HAP-1 (cell line): ENCODE measurements at regions not wholly inside any gene's neighbourhood (a gene's known extent, or its start where the extent isn't known, plus 50 kb on each side); places are given as distances from the start of the nearest gene placed in this dataset.

Experiments
- DNase-seq, 2 experiments: peaks; one replicate each; pipeline ENCODE4 v3.0.0-alpha.2; 2016 to 2020; ENCODE audit warnings: low spot score in 2 of 2
- H3K27me3 ChIP-seq: fragments of 250-450 bp; sonication (Bioruptor Pico); 2 replicates; pipeline ENCODE4 v1.5.1; 2020; ENCODE audit warnings: low read depth, mild to moderate bottlenecking, moderate library complexity
- H3K36me3 ChIP-seq: fragments of 250-450 bp; sonication (Bioruptor Pico); replicated peaks from 2 replicates; pipeline ENCODE4 v1.5.1; 2020; ENCODE audit warnings: mild to moderate bottlenecking
- H3K4me1 ChIP-seq: fragments of 250-450 bp; sonication (Bioruptor Pico); 2 replicates; pipeline ENCODE4 v1.5.1; 2020; ENCODE audit warnings: mild to moderate bottlenecking
- H3K4me3 ChIP-seq: fragments of 250-450 bp; sonication (Bioruptor Pico); 2 replicates; pipeline ENCODE4 v1.5.1; 2020; ENCODE audit warnings: mild to moderate bottlenecking, moderate library complexity
- H3K9me3 ChIP-seq: fragments of 250-450 bp; sonication (Bioruptor Pico); 2 replicates; pipeline ENCODE4 v1.5.1; 2020; ENCODE audit warnings: mild to moderate bottlenecking, moderate library complexity
- in situ Hi-C: fragments of 300-500 bp; cut with MboI; formaldehyde crosslinking; loops from 3 replicates; pipeline ENCODE4 v1.14.3; 2020; ENCODE audit warnings: low sequenced_read_pairs, inconsistent platforms, mixed read lengths

- no peaks in the 10 kb centered on the region for H3K27me3 ChIP-seq
- DNase-seq: peak; percentile 60 to 93
- H3K4me1 ChIP-seq: peaks cover 56% of the 10 kb centered on the region
- no peaks in the 10 kb centered on the region for H3K9me3 ChIP-seq
- no peaks in the 10 kb centered on the region for H3K36me3 ChIP-seq
- H3K4me3 ChIP-seq: no peak overlapping the region
- in situ Hi-C loops: no loop called here
Observed at GRCh38 chr2:138276339-138276738, 225.2 kb upstream of the SPOPL start.

GRCh38 chr2:138277062-138277461, 224.5 kb upstream of the SPOPL start:
- Histone ChIP-seq H3K36me3 (no peaks in the 10 kb centered on the region), H3K4me3 (no peak overlapping the region), H3K9me3 (no peaks in the 10 kb centered on the region), H3K4me1 (peaks cover 50% of the 10 kb centered on the region), H3K27me3 (no peaks in the 10 kb centered on the region)
- in situ Hi-C loops: no loop called here
- peak; percentile 46 to 99 for DNase-seq

GRCh38 chr2:138279871-138280270, 221.7 kb upstream of the SPOPL start:
- Histone ChIP-seq H3K4me3 (no peak overlapping the region), H3K36me3 (no peaks in the 10 kb centered on the region), H3K4me1 (peaks cover 40% of the 10 kb centered on the region), H3K27me3 (no peaks in the 10 kb centered on the region), H3K9me3 (no peaks in the 10 kb centered on the region)
- in situ Hi-C loops: no loop called here
- no peak for DNase-seq

GRCh38 chr2:138280999-138281695, 220.4 kb upstream of the SPOPL start:
- Histone ChIP-seq H3K36me3 (no peaks in the 10 kb centered on the region), H3K9me3 (peaks cover 3% of the 10 kb centered on the region; the same call in 1 of the 2 replicates), H3K4me3 (no peak overlapping the region), H3K27me3 (no peaks in the 10 kb centered on the region), H3K4me1 (peaks cover 28% of the 10 kb centered on the region)
- in situ Hi-C loops: no loop called here
- DNase-seq: no peak

GRCh38 chr2:138282014-138282672, 219.4 kb upstream of the SPOPL start:
- DNase-seq: no peak
- Histone ChIP-seq H3K36me3 (no peaks in the 10 kb centered on the region), H3K27me3 (no peaks in the 10 kb centered on the region), H3K9me3 (peaks cover 3% of the 10 kb centered on the region; the same call in 1 of the 2 replicates), H3K4me1 (peaks cover 20% of the 10 kb centered on the region), H3K4me3 (no peak overlapping the region)
- in situ Hi-C loops: no loop called here

GRCh38 chr2:138291805-138292204, 209.8 kb upstream of the SPOPL start:
- in situ Hi-C loops: no loop called here

GRCh38 chr2:138293045-138293444, 208.5 kb upstream of the SPOPL start:
- in situ Hi-C loops: no loop called here

More at GRCh38 chr2:138291805-138292204, 209.8 kb upstream of the SPOPL start:
- H3K4me1 ChIP-seq: no peaks in the 10 kb centered on the region
- H3K9me3 ChIP-seq: no peaks in the 10 kb centered on the region
- H3K4me3 ChIP-seq: no peak overlapping the region
- H3K36me3 ChIP-seq: no peaks in the 10 kb centered on the region
- no peak for DNase-seq
- no peaks in the 10 kb centered on the region for H3K27me3 ChIP-seq

GRCh38 chr2:138293549-138293948, 208.0 kb upstream of the SPOPL start:
- no peaks in the 10 kb centered on the region for H3K27me3 ChIP-seq
- no peaks in the 10 kb centered on the region for H3K4me1 ChIP-seq
- in situ Hi-C loops: no loop called here
- no peaks in the 10 kb centered on the region for H3K9me3 ChIP-seq
- no peaks in the 10 kb centered on the region for H3K36me3 ChIP-seq
- H3K4me3 ChIP-seq: no peak overlapping the region
- DNase-seq: no peak

More at GRCh38 chr2:138293045-138293444, 208.5 kb upstream of the SPOPL start:
- Histone ChIP-seq H3K36me3 (no peaks in the 10 kb centered on the region), H3K27me3 (no peaks in the 10 kb centered on the region), H3K4me1 (no peaks in the 10 kb centered on the region), H3K4me3 (no peak overlapping the region), H3K9me3 (no peaks in the 10 kb centered on the region)
- no peak for DNase-seq

- Histone ChIP-seq H3K9me3 (no peaks in the 10 kb centered on the region), H3K4me3 (no peak overlapping the region), H3K4me1 (no peaks in the 10 kb centered on the region), H3K27me3 (no peaks in the 10 kb centered on the region), H3K36me3 (no peaks in the 10 kb centered on the region)
- no peak for DNase-seq
- in situ Hi-C loops: no loop called here
Observed at GRCh38 chr2:138294451-138294850, 207.1 kb upstream of the SPOPL start.

GRCh38 chr2:138296365-138296764, 205.2 kb upstream of the SPOPL start:
- in situ Hi-C loops: no loop called here
- Histone ChIP-seq H3K4me1 (peaks cover 6% of the 10 kb centered on the region), H3K9me3 (no peaks in the 10 kb centered on the region), H3K4me3 (no peak overlapping the region), H3K27me3 (no peaks in the 10 kb centered on the region), H3K36me3 (no peaks in the 10 kb centered on the region)
- no peak for DNase-seq

GRCh38 chr2:138298120-138298814, 203.3 kb upstream of the SPOPL start:
- Histone ChIP-seq H3K4me3 (no peak overlapping the region), H3K27me3 (no peaks in the 10 kb centered on the region), H3K4me1 (peaks cover 15% of the 10 kb centered on the region), H3K36me3 (no peaks in the 10 kb centered on the region), H3K9me3 (no peaks in the 10 kb centered on the region)
- DNase-seq: no peak
- in situ Hi-C loops: no loop called here

- DNase-seq: no peak
- Histone ChIP-seq H3K4me3 (no peak overlapping the region), H3K9me3 (no peaks in the 10 kb centered on the region), H3K36me3 (no peaks in the 10 kb centered on the region), H3K4me1 (peaks cover 22% of the 10 kb centered on the region), H3K27me3 (no peaks in the 10 kb centered on the region)
- in situ Hi-C loops: no loop called here
Observed at GRCh38 chr2:138298900-138299299, 202.7 kb upstream of the SPOPL start.

GRCh38 chr2:138306626-138307025, 194.9 kb upstream of the SPOPL start:
- Histone ChIP-seq H3K9me3 (no peaks in the 10 kb centered on the region), H3K36me3 (no peaks in the 10 kb centered on the region), H3K4me1 (peaks cover 26% of the 10 kb centered on the region), H3K27me3 (no peaks in the 10 kb centered on the region), H3K4me3 (no peak overlapping the region)
- DNase-seq: no peak
- in situ Hi-C loops: no loop called here

GRCh38 chr2:138307099-138307498, 194.5 kb upstream of the SPOPL start:
- Histone ChIP-seq H3K4me3 (no peak overlapping the region), H3K36me3 (no peaks in the 10 kb centered on the region), H3K27me3 (no peaks in the 10 kb centered on the region), H3K9me3 (no peaks in the 10 kb centered on the region), H3K4me1 (peaks cover 26% of the 10 kb centered on the region)
- in situ Hi-C loops: no loop called here
- DNase-seq: no peak
